K562 (cell line): ENCODE measurements at regions not wholly inside any gene's neighbourhood (a gene's known extent, or its start where the extent isn't known, plus 50 kb on each side); places are given as distances from the start of the nearest gene placed in this dataset.

Source experiments
- OTX1 ChIP-seq: fragments of 450-650 bp; formaldehyde crosslinking; IDR thresholded peaks from 2 replicates; pipeline ENCODE4 v1.4.0; 2022; ENCODE audit warnings: mild to moderate bottlenecking
- ZNF212 ChIP-seq: fragments of 450-650 bp; formaldehyde crosslinking; IDR thresholded peaks from 2 replicates; pipeline ENCODE4 v1.4.0; 2020; ENCODE audit warnings: mild to moderate bottlenecking
- TF ChIP-seq, protein P1 (sequence below): fragments of 450-650 bp; IDR thresholded peaks from 2 replicates; pipeline ENCODE4 v1.6.1; 2016; ENCODE audit warnings: mild to moderate bottlenecking, moderate library complexity

GRCh38 chr5:61702784-61703183, 370.7 kb downstream of the ZSWIM6 start (continued):
- TF ChIP-seq, protein P1, sequence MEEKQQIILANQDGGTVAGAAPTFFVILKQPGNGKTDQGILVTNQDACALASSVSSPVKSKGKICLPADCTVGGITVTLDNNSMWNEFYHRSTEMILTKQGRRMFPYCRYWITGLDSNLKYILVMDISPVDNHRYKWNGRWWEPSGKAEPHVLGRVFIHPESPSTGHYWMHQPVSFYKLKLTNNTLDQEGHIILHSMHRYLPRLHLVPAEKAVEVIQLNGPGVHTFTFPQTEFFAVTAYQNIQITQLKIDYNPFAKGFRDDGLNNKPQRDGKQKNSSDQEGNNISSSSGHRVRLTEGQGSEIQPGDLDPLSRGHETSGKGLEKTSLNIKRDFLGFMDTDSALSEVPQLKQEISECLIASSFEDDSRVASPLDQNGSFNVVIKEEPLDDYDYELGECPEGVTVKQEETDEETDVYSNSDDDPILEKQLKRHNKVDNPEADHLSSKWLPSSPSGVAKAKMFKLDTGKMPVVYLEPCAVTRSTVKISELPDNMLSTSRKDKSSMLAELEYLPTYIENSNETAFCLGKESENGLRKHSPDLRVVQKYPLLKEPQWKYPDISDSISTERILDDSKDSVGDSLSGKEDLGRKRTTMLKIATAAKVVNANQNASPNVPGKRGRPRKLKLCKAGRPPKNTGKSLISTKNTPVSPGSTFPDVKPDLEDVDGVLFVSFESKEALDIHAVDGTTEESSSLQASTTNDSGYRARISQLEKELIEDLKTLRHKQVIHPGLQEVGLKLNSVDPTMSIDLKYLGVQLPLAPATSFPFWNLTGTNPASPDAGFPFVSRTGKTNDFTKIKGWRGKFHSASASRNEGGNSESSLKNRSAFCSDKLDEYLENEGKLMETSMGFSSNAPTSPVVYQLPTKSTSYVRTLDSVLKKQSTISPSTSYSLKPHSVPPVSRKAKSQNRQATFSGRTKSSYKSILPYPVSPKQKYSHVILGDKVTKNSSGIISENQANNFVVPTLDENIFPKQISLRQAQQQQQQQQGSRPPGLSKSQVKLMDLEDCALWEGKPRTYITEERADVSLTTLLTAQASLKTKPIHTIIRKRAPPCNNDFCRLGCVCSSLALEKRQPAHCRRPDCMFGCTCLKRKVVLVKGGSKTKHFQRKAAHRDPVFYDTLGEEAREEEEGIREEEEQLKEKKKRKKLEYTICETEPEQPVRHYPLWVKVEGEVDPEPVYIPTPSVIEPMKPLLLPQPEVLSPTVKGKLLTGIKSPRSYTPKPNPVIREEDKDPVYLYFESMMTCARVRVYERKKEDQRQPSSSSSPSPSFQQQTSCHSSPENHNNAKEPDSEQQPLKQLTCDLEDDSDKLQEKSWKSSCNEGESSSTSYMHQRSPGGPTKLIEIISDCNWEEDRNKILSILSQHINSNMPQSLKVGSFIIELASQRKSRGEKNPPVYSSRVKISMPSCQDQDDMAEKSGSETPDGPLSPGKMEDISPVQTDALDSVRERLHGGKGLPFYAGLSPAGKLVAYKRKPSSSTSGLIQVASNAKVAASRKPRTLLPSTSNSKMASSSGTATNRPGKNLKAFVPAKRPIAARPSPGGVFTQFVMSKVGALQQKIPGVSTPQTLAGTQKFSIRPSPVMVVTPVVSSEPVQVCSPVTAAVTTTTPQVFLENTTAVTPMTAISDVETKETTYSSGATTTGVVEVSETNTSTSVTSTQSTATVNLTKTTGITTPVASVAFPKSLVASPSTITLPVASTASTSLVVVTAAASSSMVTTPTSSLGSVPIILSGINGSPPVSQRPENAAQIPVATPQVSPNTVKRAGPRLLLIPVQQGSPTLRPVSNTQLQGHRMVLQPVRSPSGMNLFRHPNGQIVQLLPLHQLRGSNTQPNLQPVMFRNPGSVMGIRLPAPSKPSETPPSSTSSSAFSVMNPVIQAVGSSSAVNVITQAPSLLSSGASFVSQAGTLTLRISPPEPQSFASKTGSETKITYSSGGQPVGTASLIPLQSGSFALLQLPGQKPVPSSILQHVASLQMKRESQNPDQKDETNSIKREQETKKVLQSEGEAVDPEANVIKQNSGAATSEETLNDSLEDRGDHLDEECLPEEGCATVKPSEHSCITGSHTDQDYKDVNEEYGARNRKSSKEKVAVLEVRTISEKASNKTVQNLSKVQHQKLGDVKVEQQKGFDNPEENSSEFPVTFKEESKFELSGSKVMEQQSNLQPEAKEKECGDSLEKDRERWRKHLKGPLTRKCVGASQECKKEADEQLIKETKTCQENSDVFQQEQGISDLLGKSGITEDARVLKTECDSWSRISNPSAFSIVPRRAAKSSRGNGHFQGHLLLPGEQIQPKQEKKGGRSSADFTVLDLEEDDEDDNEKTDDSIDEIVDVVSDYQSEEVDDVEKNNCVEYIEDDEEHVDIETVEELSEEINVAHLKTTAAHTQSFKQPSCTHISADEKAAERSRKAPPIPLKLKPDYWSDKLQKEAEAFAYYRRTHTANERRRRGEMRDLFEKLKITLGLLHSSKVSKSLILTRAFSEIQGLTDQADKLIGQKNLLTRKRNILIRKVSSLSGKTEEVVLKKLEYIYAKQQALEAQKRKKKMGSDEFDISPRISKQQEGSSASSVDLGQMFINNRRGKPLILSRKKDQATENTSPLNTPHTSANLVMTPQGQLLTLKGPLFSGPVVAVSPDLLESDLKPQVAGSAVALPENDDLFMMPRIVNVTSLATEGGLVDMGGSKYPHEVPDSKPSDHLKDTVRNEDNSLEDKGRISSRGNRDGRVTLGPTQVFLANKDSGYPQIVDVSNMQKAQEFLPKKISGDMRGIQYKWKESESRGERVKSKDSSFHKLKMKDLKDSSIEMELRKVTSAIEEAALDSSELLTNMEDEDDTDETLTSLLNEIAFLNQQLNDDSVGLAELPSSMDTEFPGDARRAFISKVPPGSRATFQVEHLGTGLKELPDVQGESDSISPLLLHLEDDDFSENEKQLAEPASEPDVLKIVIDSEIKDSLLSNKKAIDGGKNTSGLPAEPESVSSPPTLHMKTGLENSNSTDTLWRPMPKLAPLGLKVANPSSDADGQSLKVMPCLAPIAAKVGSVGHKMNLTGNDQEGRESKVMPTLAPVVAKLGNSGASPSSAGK: no peak
- no peak for TF ChIP-seq OTX1 (CRISPR knock-in tag)
- TF ChIP-seq ZNF212: no peak
- TF ChIP-seq, all 486 proteins: peak for 1
